ENCODE measurements at regions not wholly inside any gene's neighbourhood (a gene's known extent, or its start where the extent isn't known, plus 50 kb on each side); places are given as distances from the start of the nearest gene placed in this dataset.

DNA sequence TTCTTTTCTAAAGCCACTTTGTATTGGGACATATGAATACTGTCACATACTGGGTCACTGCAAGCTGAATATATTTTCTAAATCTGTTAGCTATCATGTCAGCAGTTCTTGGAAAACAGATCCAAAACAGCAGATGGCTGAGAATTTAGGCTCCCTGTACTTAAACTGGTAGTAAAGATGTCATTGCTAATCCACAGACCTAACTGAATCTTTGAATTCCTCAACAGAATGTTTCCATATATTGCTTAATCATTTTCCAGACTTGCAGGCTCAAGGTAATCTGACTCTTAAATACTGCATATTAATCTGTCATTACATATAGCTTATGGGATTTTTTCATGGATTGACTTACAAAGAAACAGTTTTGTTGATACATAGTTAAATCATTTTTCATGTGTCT, 639.0 kb upstream of the KLHL1 start:
- TF ChIP-seq, protein P1, sequence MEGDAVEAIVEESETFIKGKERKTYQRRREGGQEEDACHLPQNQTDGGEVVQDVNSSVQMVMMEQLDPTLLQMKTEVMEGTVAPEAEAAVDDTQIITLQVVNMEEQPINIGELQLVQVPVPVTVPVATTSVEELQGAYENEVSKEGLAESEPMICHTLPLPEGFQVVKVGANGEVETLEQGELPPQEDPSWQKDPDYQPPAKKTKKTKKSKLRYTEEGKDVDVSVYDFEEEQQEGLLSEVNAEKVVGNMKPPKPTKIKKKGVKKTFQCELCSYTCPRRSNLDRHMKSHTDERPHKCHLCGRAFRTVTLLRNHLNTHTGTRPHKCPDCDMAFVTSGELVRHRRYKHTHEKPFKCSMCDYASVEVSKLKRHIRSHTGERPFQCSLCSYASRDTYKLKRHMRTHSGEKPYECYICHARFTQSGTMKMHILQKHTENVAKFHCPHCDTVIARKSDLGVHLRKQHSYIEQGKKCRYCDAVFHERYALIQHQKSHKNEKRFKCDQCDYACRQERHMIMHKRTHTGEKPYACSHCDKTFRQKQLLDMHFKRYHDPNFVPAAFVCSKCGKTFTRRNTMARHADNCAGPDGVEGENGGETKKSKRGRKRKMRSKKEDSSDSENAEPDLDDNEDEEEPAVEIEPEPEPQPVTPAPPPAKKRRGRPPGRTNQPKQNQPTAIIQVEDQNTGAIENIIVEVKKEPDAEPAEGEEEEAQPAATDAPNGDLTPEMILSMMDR (IDR thresholded peaks at IDR 0.05; ENCODE audit: insufficient read depth, low read depth, low read length), result no peak
- no peak for TF ChIP-seq EZH2 (IDR thresholded peaks at IDR 0.05; ENCODE audit: insufficient read depth, low read length)

Data from astrocyte (in vitro differentiated cells and primary cell).